HCT116 (cell line): ENCODE measurements at regions not wholly inside any gene's neighbourhood (a gene's known extent, or its start where the extent isn't known, plus 50 kb on each side); places are given as distances from the start of the nearest gene placed in this dataset.

ENCODE experiments used
- ATAC-seq: fragments of 200-7000 bp; cut with Tn5 transposase; 2 replicates; pipeline ENCODE4 v1.9.1; 2020; ENCODE audit warnings: mild to moderate bottlenecking, moderate library complexity
- BruUV-seq: library from RNA; stranded (reverse); fragments of 400-500 nt; replicated peaks from 2 replicates; lab custom pipeline; 2021; lab: Mats Ljungman, UMichigan
- CTCF ChIA-PET: fragments of 300-600 bp; sonication (Branson Sonifier 250); formaldehyde crosslinking; loops from one replicate; lab custom pipeline; 2021; ENCODE audit warnings: antibody characterized with exemption; lab: Charles Lee
- POLR2A ChIA-PET: fragments of 300-600, 350-600 bp; sonication (Branson Sonifier 250); formaldehyde crosslinking; loops from one replicate; lab custom pipeline; 2021; ENCODE audit warnings: antibody characterized with exemption; lab: Charles Lee
- RAD21 ChIA-PET, 2 experiments: fragments of 300-600 bp; sonication (Branson Sonifier 250); formaldehyde crosslinking; loops; one replicate each; lab custom pipeline; 2023; ENCODE audit warnings: low total read pairs in 2 of 2; ENCODE audit not compliant: uncharacterized antibody in 2 of 2, unreplicated experiment in 2 of 2, low non-redundant PET in 1 of 2; lab: Charles Lee
- DNase-seq: peaks from one replicate; pipeline ENCODE4 v3.0.0-alpha.2; 2010; ENCODE audit warnings: low read depth, low spot score
- H2AFZ ChIP-seq: fragments of 200-600 bp; shearing (Covaris generic), sonication (generic); 2 replicates; pipeline ENCODE4 v1.6.1; 2017; ENCODE audit warnings: low read depth, mixed run types, mixed read lengths, antibody characterized with exemption, low read length; ENCODE audit not compliant: poor library complexity, severe bottlenecking
- H3K27ac ChIP-seq: 2 replicates; pipeline ENCODE4 v1.5.1; 2012; ENCODE audit warnings: low read depth, low read length
- H3K27me3 ChIP-seq: fragments of 200-600 bp; sonication (generic); 2 replicates; pipeline ENCODE4 v1.6.1; 2016; ENCODE audit warnings: mixed run types, low read length, mixed read lengths; ENCODE audit not compliant: insufficient read depth
- H3K36me3 ChIP-seq, 2 experiments: fragments of 200-500 bp in 1 of 2; fragments of 200-600 bp in 1 of 2; sonication (Bioruptor generic) in 1 of 2; sonication (generic) in 1 of 2; 2 replicates each; pipeline versions ENCODE4 v1.5.1 to v1.6.1; 2014 to 2016; ENCODE audit warnings: low read length in 2 of 2, inconsistent platforms in 1 of 2, mixed read lengths in 1 of 2, mixed run types in 1 of 2; ENCODE audit not compliant: insufficient read depth in 2 of 2, control insufficient read depth in 1 of 2
- H3K4me1 ChIP-seq, 2 experiments: fragments of 200-600 bp in 1 of 2; sonication (generic) in 1 of 2; 2 replicates each; pipeline versions ENCODE4 v1.5.1 to v1.6.1; 2012 to 2017; ENCODE audit warnings: low read length in 2 of 2, inconsistent platforms in 1 of 2, mild to moderate bottlenecking in 1 of 2, mixed read lengths in 1 of 2, mixed run types in 1 of 2, moderate library complexity in 1 of 2; ENCODE audit not compliant: insufficient read depth in 2 of 2, control insufficient read depth in 1 of 2
- H3K4me2 ChIP-seq: fragments of 200-600 bp; sonication (generic); 2 replicates; pipeline ENCODE4 v1.6.1; 2017; ENCODE audit warnings: mixed run types, low read length, mixed read lengths
- H3K4me3 ChIP-seq, 2 experiments: fragments of 200-600 bp in 1 of 2; sonication (generic) in 1 of 2; replicated peaks in 1 of 2; 2 replicates each; pipeline ENCODE4 v1.5.1; 2011 to 2016; ENCODE audit warnings: low read length in 2 of 2, control low read depth in 1 of 2, low read depth in 1 of 2, mild to moderate bottlenecking in 1 of 2, mixed read lengths in 1 of 2, mixed run types in 1 of 2
- H3K79me2 ChIP-seq: fragments of 200-600 bp; sonication (generic); 2 replicates; pipeline ENCODE4 v1.6.1; 2017; ENCODE audit warnings: mild to moderate bottlenecking, mixed run types, low read length, moderate library complexity, mixed read lengths; ENCODE audit not compliant: insufficient read depth
- H3K9ac ChIP-seq: fragments of 200-600 bp; sonication (generic); 2 replicates; pipeline ENCODE4 v1.6.1; 2016; ENCODE audit warnings: low read length, mixed read lengths
- H3K9me2 ChIP-seq: fragments of 200-600 bp; sonication (generic), shearing (Covaris generic); 2 replicates; pipeline ENCODE4 v1.6.1; 2017; ENCODE audit warnings: mixed run types, mild to moderate bottlenecking, moderate library complexity; ENCODE audit not compliant: insufficient read depth
- H3K9me3 ChIP-seq, 2 experiments: fragments of 200-500 bp in 1 of 2; fragments of 200-600 bp in 1 of 2; sonication (Bioruptor generic) in 1 of 2; sonication (generic) in 1 of 2; 2 replicates each; pipeline ENCODE4 v1.6.1; 2014 to 2017; ENCODE audit warnings: low read length in 2 of 2, mixed read lengths in 2 of 2, inconsistent platforms in 1 of 2, low read depth in 1 of 2, mild to moderate bottlenecking in 1 of 2, mixed run types in 1 of 2, moderate library complexity in 1 of 2; ENCODE audit not compliant: control insufficient read depth in 1 of 2, insufficient read depth in 1 of 2
- H4K20me1 ChIP-seq: fragments of 200-600 bp; sonication (generic), shearing (Covaris generic); 2 replicates; pipeline ENCODE4 v1.6.1; 2017; ENCODE audit warnings: mixed run types, mild to moderate bottlenecking, moderate library complexity; ENCODE audit not compliant: insufficient read depth
- ATF3 ChIP-seq: IDR thresholded peaks from 2 replicates; pipeline ENCODE4 v1.6.1; 2012
- CBX3 ChIP-seq: IDR thresholded peaks from 2 replicates; pipeline ENCODE4 v1.6.1; 2012; ENCODE audit warnings: low read depth
- CEBPB ChIP-seq: IDR thresholded peaks from 2 replicates; pipeline ENCODE4 v1.6.1; 2012; ENCODE audit warnings: low read depth
- CTCF ChIP-seq, 3 experiments: fragments of 200-600 bp in 1 of 3; sonication (generic) in 1 of 3; IDR thresholded peaks in 2 of 3; conservative IDR thresholded peaks in 1 of 3; 2 replicates each; pipeline ENCODE4 v1.5.1; 2012 to 2017; ENCODE audit warnings: low read depth in 2 of 3, low read length in 2 of 3, antibody characterized with exemption in 1 of 3, borderline replicate concordance in 1 of 3, control low read depth in 1 of 3, mild to moderate bottlenecking in 1 of 3, mixed read lengths in 1 of 3, mixed run types in 1 of 3, moderate library complexity in 1 of 3; ENCODE audit not compliant: insufficient read depth in 1 of 3
- EZH2 ChIP-seq: fragments of 200-600 bp; sonication (generic); IDR thresholded peaks from 2 replicates; pipeline ENCODE4 v1.6.1; 2017; ENCODE audit warnings: antibody characterized with exemption, mixed run types
- EZH2phosphoT487 ChIP-seq: fragments of 200-600 bp; IDR thresholded peaks from 2 replicates; pipeline ENCODE4 v1.6.1; 2018; ENCODE audit warnings: antibody characterized with exemption, borderline replicate concordance
- FOSL1 ChIP-seq: IDR thresholded peaks from 2 replicates; pipeline ENCODE4 v1.6.1; 2012; ENCODE audit warnings: low read depth
- JUND ChIP-seq: IDR thresholded peaks from 2 replicates; pipeline ENCODE4 v1.6.1; 2012
- MAX ChIP-seq: IDR thresholded peaks from 2 replicates; pipeline ENCODE4 v1.6.1; 2012
- POLR2AphosphoS5 ChIP-seq: IDR thresholded peaks from 2 replicates; pipeline ENCODE4 v1.6.1; 2011; ENCODE audit warnings: mild to moderate bottlenecking, low read depth, low read length, moderate library complexity
- REST ChIP-seq: IDR thresholded peaks from 2 replicates; pipeline ENCODE4 v1.6.1; 2012; ENCODE audit warnings: low read depth
- SIN3A ChIP-seq: IDR thresholded peaks from 2 replicates; pipeline ENCODE4 v1.6.1; 2012; ENCODE audit warnings: low read depth
- SP1 ChIP-seq: IDR thresholded peaks from 2 replicates; pipeline ENCODE4 v1.6.1; 2012; ENCODE audit warnings: low read depth
- SRF ChIP-seq: IDR thresholded peaks from 2 replicates; pipeline ENCODE4 v1.6.1; 2012; ENCODE audit warnings: low read depth
- TCF7L2 ChIP-seq: IDR thresholded peaks from 2 replicates; pipeline ENCODE4 v1.7.0; 2011; ENCODE audit warnings: borderline replicate concordance, inconsistent platforms; ENCODE audit not compliant: insufficient read depth, insufficient read length; ENCODE audit errors: extremely low read depth
- ZBTB33 ChIP-seq: IDR thresholded peaks from 2 replicates; pipeline ENCODE4 v1.6.1; 2011; ENCODE audit warnings: mild to moderate bottlenecking, low read length, moderate library complexity; ENCODE audit not compliant: insufficient replicate concordance; ENCODE audit errors: extremely low read depth
- ZFX ChIP-seq: fragments of 450-650 bp; IDR thresholded peaks from 2 replicates; pipeline ENCODE4 v1.6.1; 2017
- ZNF274 ChIP-seq: fragments of 200-500 bp; sonication (Bioruptor generic); IDR thresholded peaks from 2 replicates; pipeline ENCODE4 v1.6.1; 2014; ENCODE audit warnings: mild to moderate bottlenecking, low read depth, low read length, inconsistent platforms
- intact Hi-C: fragments of 100-400 bp; cut with micrococcal nuclease; formaldehyde crosslinking; loops from 2 replicates; pipeline ENCODE4 v1.10.0; 2022

- intact Hi-C loops: no loop called here
- peaks cover 7 to 10% of the 10 kb centered on the region in 2 experiments; a peak in 2 of 4 replicates for H3K9me3 ChIP-seq
- CTCF ChIA-PET: no interaction called here
- H3K4me3 ChIP-seq: no peak overlapping the region
- H3K9me2 ChIP-seq: no peaks in the 10 kb centered on the region
- DNase-seq (no peak), ATAC-seq (no peak)
- RAD21 ChIA-PET: no interaction called here
- H2AFZ ChIP-seq: no peak overlapping the region
- no peaks in the 10 kb centered on the region for H3K27me3 ChIP-seq
- H3K4me2 ChIP-seq: no peak overlapping the region
- no TSS peak for BruUV-seq
- peaks cover 27% of the 10 kb centered on the region for H3K79me2 ChIP-seq
- POLR2A ChIA-PET: no interaction called here
- H3K9ac ChIP-seq: no peak overlapping the region
- TF ChIP-seq CTCF (IDR thresholded peaks at IDR 0.05 in 2 of 3, conservative IDR thresholded peaks at IDR 0.05 in 1 of 3; ENCODE audit: borderline replicate concordance in 1 of 3, insufficient read depth in 1 of 3, low read depth in 2 of 3, low read length in 2 of 3) (no peak), FOSL1 (no peak), EZH2phosphoT487 (no peak), TCF7L2 (no peak), ZFX (no peak), SRF (no peak), EZH2 (no peak), ATF3 (no peak), ZNF274 (no peak), SP1 (no peak), JUND (no peak), ZBTB33 (no peak), POLR2AphosphoS5 (no peak), MAX (no peak), CEBPB (no peak), REST (no peak), CBX3 (no peak), SIN3A (no peak)
- H4K20me1 ChIP-seq: no peaks in the 10 kb centered on the region
- H3K27ac ChIP-seq: no peak overlapping the region
- H3K4me1 ChIP-seq: no peaks in the 10 kb centered on the region
- no peaks in the 10 kb centered on the region for H3K36me3 ChIP-seq
These were observed 112.9 kb downstream of the NR4A2 start for GRCh38 chr2:156219491-156220100.
